HUES6 (cell line): ENCODE measurements at regions not wholly inside any gene's neighbourhood (a gene's known extent, or its start where the extent isn't known, plus 50 kb on each side); places are given as distances from the start of the nearest gene placed in this dataset.

Experiments used
- H3K27ac ChIP-seq: 2 replicates; pipeline ENCODE4 v1.7.0; 2013; ENCODE audit warnings: low read depth, mild to moderate bottlenecking, low read length, inconsistent platforms
- H3K27me3 ChIP-seq: 2 replicates; pipeline ENCODE4 v1.6.1; 2013; ENCODE audit warnings: low read length; ENCODE audit not compliant: control insufficient read depth, insufficient read depth
- H3K36me3 ChIP-seq: 2 replicates; pipeline ENCODE4 v1.6.1; 2013; ENCODE audit warnings: low read length; ENCODE audit not compliant: control insufficient read depth, insufficient read depth
- H3K4me1 ChIP-seq: 2 replicates; pipeline ENCODE4 v1.6.1; 2013; ENCODE audit warnings: low read length; ENCODE audit not compliant: control insufficient read depth, insufficient read depth
- H3K4me3 ChIP-seq: 2 replicates; pipeline ENCODE4 v1.5.1; 2013; ENCODE audit warnings: low read depth, low read length
- H3K9ac ChIP-seq: one replicate; pipeline ENCODE4 v1.6.1; 2013; ENCODE audit warnings: mild to moderate bottlenecking, low read length
- H3K9me3 ChIP-seq: 2 replicates; pipeline ENCODE4 v1.6.1; 2013; ENCODE audit warnings: low read depth, low read length; ENCODE audit not compliant: control insufficient read depth, insufficient read depth

- Histone ChIP-seq H3K4me3 (no peak overlapping the region), H3K9me3 (no peaks in the 10 kb centered on the region), H3K9ac (no peak overlapping the region), H3K27me3 (no peaks in the 10 kb centered on the region), H3K36me3 (no peaks in the 10 kb centered on the region), H3K27ac (no peak overlapping the region), H3K4me1 (no peaks in the 10 kb centered on the region)
Measured at GRCh38 chr6:122143813-122144601, 255.4 kb upstream of the HSF2 start.

- H3K36me3 ChIP-seq: no peaks in the 10 kb centered on the region
- H3K27ac ChIP-seq: no peak overlapping the region
- H3K9me3 ChIP-seq: no peaks in the 10 kb centered on the region
- no peaks in the 10 kb centered on the region for H3K4me1 ChIP-seq
- H3K4me3 ChIP-seq: no peak overlapping the region
- no peaks in the 10 kb centered on the region for H3K27me3 ChIP-seq
- no peak overlapping the region for H3K9ac ChIP-seq
Measured at GRCh38 chr6:122145246-122145645, 254.2 kb upstream of the HSF2 start.

- H3K27ac ChIP-seq: no peak overlapping the region
- H3K36me3 ChIP-seq: no peaks in the 10 kb centered on the region
- no peaks in the 10 kb centered on the region for H3K4me1 ChIP-seq
- no peak overlapping the region for H3K4me3 ChIP-seq
- no peaks in the 10 kb centered on the region for H3K9me3 ChIP-seq
- no peak overlapping the region for H3K9ac ChIP-seq
- no peaks in the 10 kb centered on the region for H3K27me3 ChIP-seq
Measured at GRCh38 chr6:122145741-122146240, 253.7 kb upstream of the HSF2 start.

GRCh38 chr6:122147291-122147690 lies 252.2 kb upstream of the HSF2 start:
- H3K27me3 ChIP-seq: no peaks in the 10 kb centered on the region
- H3K27ac ChIP-seq: no peak overlapping the region
- H3K4me3 ChIP-seq: no peak overlapping the region
- no peaks in the 10 kb centered on the region for H3K36me3 ChIP-seq
- H3K4me1 ChIP-seq: no peaks in the 10 kb centered on the region
- H3K9ac ChIP-seq: no peak overlapping the region
- H3K9me3 ChIP-seq: no peaks in the 10 kb centered on the region

GRCh38 chr6:122151066-122151465 lies 248.4 kb upstream of the HSF2 start:
- no peak overlapping the region for H3K9ac ChIP-seq
- H3K27me3 ChIP-seq: no peaks in the 10 kb centered on the region
- H3K9me3 ChIP-seq: no peaks in the 10 kb centered on the region

GRCh38 chr6:122151763-122152162 lies 247.7 kb upstream of the HSF2 start:
- no peaks in the 10 kb centered on the region for H3K9me3 ChIP-seq
- no peaks in the 10 kb centered on the region for H3K27me3 ChIP-seq
- H3K27ac ChIP-seq: no peak overlapping the region
- H3K4me3 ChIP-seq: no peak overlapping the region
- H3K9ac ChIP-seq: no peak overlapping the region
- H3K4me1 ChIP-seq: peaks cover 7% of the 10 kb centered on the region
- no peaks in the 10 kb centered on the region for H3K36me3 ChIP-seq

More at GRCh38 chr6:122151066-122151465, 248.4 kb upstream of the HSF2 start:
- Histone ChIP-seq H3K27ac (no peak overlapping the region), H3K4me1 (peaks cover 7% of the 10 kb centered on the region), H3K4me3 (no peak overlapping the region), H3K36me3 (no peaks in the 10 kb centered on the region)

GRCh38 chr6:122153557-122153956 lies 245.9 kb upstream of the HSF2 start:
- Histone ChIP-seq H3K27me3 (no peaks in the 10 kb centered on the region), H3K9me3 (no peaks in the 10 kb centered on the region), H3K4me1 (peaks cover 7% of the 10 kb centered on the region), H3K36me3 (no peaks in the 10 kb centered on the region), H3K4me3 (no peak overlapping the region), H3K9ac (no peak overlapping the region), H3K27ac (no peak overlapping the region)

- Histone ChIP-seq H3K27me3 (no peaks in the 10 kb centered on the region), H3K9me3 (no peaks in the 10 kb centered on the region), H3K27ac (no peak overlapping the region), H3K36me3 (no peaks in the 10 kb centered on the region), H3K4me3 (no peak overlapping the region), H3K4me1 (peaks cover 7% of the 10 kb centered on the region), H3K9ac (no peak overlapping the region)
Measured at GRCh38 chr6:122154155-122154554, 245.3 kb upstream of the HSF2 start.

- no peak overlapping the region for H3K27ac ChIP-seq
- H3K36me3 ChIP-seq: no peaks in the 10 kb centered on the region
- H3K4me1 ChIP-seq: peaks cover 7% of the 10 kb centered on the region
- H3K9me3 ChIP-seq: no peaks in the 10 kb centered on the region
- H3K4me3 ChIP-seq: no peak overlapping the region
- no peaks in the 10 kb centered on the region for H3K27me3 ChIP-seq
- H3K9ac ChIP-seq: no peak overlapping the region
Measured at GRCh38 chr6:122154912-122155575, 244.4 kb upstream of the HSF2 start.

GRCh38 chr6:122161136-122161535 lies 238.3 kb upstream of the HSF2 start:
- Histone ChIP-seq H3K36me3 (no peaks in the 10 kb centered on the region), H3K4me1 (no peaks in the 10 kb centered on the region), H3K27ac (no peak overlapping the region), H3K4me3 (no peak overlapping the region), H3K9ac (no peak overlapping the region), H3K27me3 (no peaks in the 10 kb centered on the region), H3K9me3 (no peaks in the 10 kb centered on the region)

GRCh38 chr6:122165014-122165413 lies 234.4 kb upstream of the HSF2 start:
- no peak overlapping the region for H3K4me3 ChIP-seq
- H3K9me3 ChIP-seq: no peaks in the 10 kb centered on the region
- no peaks in the 10 kb centered on the region for H3K27me3 ChIP-seq
- H3K4me1 ChIP-seq: no peaks in the 10 kb centered on the region
- no peaks in the 10 kb centered on the region for H3K36me3 ChIP-seq
- H3K27ac ChIP-seq: no peak overlapping the region
- H3K9ac ChIP-seq: no peak overlapping the region
